AG09319 (cell line): ENCODE measurements at regions not wholly inside any gene's neighbourhood (a gene's known extent, or its start where the extent isn't known, plus 50 kb on each side); places are given as distances from the start of the nearest gene placed in this dataset.

Source experiments
- DNase-seq: peaks from one replicate; pipeline ENCODE4 v3.0.0-alpha.2; 2010; ENCODE audit warnings: low read depth; ENCODE audit errors: extremely low read depth
- TF ChIP-seq, protein P1 (sequence below): IDR thresholded peaks from 2 replicates; pipeline ENCODE4 v1.5.1; 2011; ENCODE audit warnings: low read depth, mild to moderate bottlenecking, inconsistent platforms, low read length, moderate library complexity

DNA sequence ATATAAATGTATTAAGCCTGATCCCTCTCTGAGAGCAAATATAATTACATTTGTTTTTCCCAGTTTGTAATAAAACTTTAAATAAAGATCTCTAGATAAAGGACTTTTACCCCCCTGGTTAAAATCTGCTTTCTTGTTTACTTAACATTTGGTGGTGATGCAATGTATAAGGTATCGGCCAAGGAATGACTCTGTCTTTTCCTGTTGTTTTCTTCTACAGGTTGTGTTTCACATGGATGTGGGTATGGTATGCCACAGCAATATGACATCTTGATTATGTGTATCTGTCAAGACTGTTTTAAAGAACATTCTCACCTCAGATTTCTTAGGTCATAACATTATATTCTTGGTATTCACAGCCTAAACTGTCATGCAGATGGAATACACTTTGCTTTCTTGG, 210.6 kb upstream of the NOVA1 start:
- TF ChIP-seq, protein P1, sequence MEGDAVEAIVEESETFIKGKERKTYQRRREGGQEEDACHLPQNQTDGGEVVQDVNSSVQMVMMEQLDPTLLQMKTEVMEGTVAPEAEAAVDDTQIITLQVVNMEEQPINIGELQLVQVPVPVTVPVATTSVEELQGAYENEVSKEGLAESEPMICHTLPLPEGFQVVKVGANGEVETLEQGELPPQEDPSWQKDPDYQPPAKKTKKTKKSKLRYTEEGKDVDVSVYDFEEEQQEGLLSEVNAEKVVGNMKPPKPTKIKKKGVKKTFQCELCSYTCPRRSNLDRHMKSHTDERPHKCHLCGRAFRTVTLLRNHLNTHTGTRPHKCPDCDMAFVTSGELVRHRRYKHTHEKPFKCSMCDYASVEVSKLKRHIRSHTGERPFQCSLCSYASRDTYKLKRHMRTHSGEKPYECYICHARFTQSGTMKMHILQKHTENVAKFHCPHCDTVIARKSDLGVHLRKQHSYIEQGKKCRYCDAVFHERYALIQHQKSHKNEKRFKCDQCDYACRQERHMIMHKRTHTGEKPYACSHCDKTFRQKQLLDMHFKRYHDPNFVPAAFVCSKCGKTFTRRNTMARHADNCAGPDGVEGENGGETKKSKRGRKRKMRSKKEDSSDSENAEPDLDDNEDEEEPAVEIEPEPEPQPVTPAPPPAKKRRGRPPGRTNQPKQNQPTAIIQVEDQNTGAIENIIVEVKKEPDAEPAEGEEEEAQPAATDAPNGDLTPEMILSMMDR: no peak
- no peak for DNase-seq

DNA sequence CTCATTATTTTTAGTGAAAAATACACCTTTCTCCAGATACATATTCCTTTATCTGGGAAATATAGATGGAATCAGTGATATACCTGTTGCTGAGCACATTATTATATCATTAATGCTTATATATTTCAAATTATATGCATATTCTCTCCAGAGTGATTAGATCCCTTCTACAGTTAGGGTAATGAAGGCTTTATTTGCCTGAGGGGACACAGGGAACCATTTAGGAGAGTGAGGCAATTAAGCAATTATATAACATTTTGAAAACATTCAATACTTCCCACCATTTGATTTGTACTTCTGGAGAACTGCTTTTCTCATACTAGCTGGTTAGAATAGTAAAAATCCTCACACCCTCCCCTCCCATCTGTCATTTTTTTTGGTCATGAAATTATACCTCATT, 212.8 kb upstream of the NOVA1 start:
- TF ChIP-seq, protein P1: no peak
- DNase-seq: no peak

DNA sequence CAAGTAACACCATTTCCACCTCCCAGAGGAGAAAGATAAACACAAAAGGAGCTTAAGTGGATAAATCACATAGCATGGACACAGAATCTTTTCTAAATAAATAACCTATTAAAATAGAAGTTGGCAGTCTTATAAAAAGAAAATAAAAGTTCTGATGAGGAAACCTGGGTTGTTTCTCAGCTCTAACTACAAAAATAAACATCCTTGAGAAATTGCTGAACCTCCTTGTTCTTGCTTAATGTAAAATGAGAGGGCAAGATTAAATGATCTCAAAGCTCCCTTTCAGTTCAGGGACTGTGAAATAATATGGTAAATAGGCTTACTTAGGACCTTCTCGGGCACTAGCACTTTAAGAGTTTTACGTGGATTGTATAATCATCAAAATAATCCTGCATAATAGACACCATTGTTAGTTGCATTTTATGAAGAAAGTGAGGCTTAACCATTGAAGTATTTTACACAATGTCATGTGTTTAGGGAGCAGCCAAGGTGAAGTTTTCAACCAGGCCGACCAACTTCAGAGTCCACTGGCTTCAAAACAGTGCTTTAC, 214.0 kb upstream of the NOVA1 start:
- no peak for DNase-seq
- TF ChIP-seq, protein P1: no peak

GRCh38 chr14:26820138-26820537, 222.3 kb upstream of the NOVA1 start:
- TF ChIP-seq, protein P1: no peak
- DNase-seq: peak; percentile 8

GRCh38 chr14:26820572-26820971, 222.7 kb upstream of the NOVA1 start:
- no peak for DNase-seq
- TF ChIP-seq, protein P1: no peak

DNA sequence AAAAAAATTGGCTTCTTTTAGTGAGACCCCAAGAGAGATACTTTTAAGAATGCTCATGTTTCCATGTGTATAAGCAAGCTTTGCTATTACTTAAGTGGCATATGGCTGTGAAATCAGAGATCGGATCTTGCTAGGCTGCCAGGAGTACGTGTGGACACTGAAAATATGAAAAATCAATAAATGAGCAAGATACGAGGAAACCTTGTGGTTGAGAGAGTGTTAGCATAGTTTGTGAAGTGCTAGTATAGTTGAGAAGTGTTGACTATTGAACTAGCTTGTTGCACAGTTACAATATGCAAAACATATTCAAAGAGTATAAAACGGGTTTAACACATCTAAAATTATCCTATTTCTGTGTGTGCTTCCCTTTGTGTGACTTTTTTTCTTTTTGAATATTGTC, 230.9 kb upstream of the NOVA1 start:
- DNase-seq: no peak
- TF ChIP-seq, protein P1: no peak

DNA sequence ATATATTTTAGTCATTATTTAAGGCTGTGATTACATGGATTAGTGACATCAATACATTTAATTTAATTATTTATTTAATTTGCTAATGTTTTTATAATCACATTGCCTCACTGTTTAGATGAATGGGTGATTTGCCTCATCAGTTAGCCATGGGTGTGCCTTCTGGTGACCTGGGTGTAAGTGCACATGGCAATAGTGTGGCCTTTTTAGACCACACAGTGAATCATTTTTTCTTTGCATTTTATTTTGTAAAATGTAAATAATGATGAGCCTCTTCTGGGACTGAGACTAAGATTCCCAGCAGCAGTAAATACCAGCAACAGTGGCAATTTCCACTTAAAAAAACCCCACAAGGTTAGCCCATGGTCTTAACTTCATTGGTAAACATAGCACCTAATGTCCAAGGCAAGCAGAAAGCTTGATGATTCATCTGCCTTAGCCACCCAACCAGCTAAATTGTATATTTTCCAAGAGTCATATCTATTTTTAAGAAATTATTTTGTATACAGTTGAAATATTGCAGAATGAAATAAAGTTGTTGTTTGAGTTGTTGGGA, 235.9 kb upstream of the NOVA1 start:
- TF ChIP-seq, protein P1: no peak
- DNase-seq: no peak
